ENCODE measurements at regions not wholly inside any gene's neighbourhood (a gene's known extent, or its start where the extent isn't known, plus 50 kb on each side); places are given as distances from the start of the nearest gene placed in this dataset.
A peak's percentile ranks its signal among the peaks of the same experiment; 100 is the strongest.

DNA sequence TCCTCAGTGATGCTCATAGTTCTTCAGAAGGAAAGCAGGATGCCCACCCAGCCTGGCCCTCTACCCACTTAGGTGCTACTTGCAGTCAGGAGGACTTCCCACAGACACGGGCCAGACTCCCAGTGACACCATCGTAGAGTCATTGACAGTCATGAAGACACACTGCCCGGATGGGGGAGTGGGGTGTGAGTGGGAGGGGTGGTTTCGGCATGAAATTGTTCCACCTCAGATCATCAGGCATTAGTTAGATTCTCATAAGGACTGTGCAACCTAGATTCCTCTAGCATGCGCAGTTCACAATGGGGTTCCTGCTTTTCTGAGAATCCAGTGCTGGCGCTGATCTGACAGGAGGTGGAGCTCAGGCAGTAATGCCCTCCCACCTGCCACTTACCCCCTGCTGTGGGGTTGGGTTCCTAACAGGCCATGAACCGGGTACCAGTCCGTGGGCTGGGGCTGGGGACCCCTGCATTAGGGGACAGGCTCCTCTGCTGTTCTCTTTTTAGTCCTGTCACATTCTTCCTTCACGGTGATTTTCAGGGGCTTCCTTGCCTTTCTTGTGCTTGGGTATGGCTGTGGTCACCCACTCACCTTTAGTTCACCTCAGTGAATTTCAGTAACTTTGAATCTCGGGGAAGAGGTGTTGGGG lies 88.2 kb upstream of the ANKRD55 start:
- ATAC-seq: no peak
- intact Hi-C loops (cut with DNase I): no loop called here
- no peak for DNase-seq (ENCODE audit: missing footprints)

DNA sequence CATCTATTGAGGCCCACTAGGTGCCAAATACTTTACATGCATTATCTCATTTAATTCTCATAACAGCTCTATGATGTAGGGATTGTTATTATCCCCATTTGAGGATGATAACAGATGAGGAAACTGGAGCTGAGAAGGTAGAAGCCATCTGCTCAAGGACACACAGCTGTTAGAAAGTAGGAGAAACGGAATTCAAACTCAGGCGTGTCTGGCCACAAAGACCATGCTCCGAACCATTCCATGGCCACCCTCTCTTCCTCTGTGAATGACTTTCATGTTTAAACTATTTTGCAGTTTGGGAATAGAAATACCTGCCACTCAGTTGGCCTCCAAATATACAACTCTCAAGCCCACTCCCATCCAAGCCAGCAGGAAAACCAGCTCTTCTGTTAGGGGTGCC lies 87.6 kb upstream of the ANKRD55 start:
- ATAC-seq: no peak
- intact Hi-C loops (cut with DNase I): no loop called here
- no peak for DNase-seq (ENCODE audit: missing footprints)

DNA sequence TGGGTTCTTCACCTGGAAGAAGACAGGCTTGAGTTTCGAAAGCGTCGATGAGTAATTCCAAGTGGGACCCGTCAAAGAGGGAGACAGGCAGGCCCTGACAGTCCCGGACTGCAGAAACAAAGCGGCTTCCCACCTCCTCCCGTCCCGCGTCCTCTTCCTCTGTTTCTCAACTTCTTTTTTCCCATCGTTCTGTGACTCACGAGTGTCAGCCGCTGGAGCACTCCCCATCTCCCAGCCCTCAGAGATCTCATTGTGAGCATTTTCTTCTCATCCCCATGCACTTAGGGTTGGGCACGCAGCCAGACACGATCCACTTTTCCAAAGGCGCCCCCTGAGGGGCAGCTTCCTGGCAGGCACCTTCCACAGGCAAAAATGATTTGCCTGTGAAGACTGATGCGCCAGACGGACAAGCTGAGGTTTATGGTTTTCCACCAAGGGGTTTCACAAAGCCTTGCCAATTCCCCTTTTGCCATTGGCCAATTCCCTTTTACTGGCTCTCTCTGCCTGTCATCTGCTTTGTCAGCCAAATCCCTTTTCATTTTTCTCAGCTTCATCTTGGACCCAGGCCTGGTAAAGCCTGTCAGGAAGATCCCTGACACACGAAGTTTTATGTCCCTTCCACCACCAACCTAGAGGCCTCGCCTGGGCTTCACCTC lies 86.5 kb upstream of the ANKRD55 start:
- peak; percentile 58 for ATAC-seq
- peak; percentile 68 for DNase-seq (ENCODE audit: missing footprints)
- intact Hi-C loops (cut with DNase I): no loop called here

DNA sequence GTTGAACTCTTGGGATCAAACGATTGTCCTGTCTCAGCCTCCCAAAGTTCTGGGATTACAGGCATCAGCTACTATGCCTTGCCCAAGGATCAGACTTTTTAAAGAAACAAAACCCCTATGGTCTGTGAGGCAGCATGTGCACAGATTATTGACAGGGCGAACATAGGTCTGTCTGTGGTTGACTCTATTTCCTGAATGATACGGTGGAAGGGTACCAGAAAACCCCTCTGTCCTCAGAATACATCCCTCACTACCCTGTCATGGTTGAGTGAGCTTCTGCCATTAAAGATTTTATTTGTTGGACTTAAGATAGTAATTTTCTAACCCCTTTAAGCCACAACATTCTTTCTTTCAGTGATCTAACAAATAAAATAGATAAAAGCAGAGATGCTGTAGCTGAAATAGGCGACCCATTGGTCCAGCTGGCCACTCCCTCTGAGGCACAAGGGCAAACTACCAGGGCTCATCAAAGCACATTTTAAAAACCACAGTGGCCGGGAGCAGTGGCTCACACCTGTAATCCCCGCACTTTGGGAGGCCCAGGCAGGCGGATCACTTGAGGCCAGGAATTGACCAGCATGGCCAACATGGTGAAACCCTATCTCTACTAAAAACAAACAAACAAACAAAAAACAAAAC lies 84.9 kb upstream of the ANKRD55 start:
- no peak for ATAC-seq
- DNase-seq (ENCODE audit: missing footprints): no peak
- intact Hi-C loops (cut with DNase I): no loop called here

DNA sequence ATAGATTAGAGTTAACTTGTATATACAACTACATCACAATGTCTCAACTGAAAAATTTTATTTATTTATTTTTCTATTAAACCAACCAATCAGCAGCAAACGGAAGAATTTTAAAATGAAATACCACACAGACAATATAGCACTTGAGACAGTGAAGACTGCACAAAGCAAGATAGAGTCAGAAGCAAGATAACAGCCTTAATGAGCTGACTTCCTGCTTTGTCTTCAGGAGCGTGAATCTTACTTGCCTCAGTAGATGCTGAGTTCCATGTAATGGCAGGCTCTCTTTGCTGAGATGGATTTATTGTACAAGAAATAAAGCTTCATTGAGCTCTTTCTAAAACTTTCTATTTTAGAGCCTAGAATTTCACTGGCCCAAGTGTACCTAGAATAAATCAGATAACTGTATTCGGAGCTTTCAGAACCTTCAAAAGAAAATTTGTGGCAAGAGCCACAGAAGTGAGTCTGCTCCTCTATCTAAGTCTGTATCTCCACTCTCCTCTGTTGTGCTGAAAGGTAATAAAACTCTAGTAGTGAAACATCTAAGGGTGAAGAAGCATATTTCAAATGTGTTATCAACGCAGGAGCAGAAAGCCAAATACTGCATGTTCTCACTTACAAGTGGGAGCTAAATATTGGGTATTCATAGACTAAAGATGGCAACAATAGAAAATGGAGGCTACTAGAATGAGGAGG lies 83.3 kb upstream of the ANKRD55 start:
- intact Hi-C loops (cut with DNase I): no loop called here
- no peak for DNase-seq (ENCODE audit: missing footprints)
- no peak for ATAC-seq

DNA sequence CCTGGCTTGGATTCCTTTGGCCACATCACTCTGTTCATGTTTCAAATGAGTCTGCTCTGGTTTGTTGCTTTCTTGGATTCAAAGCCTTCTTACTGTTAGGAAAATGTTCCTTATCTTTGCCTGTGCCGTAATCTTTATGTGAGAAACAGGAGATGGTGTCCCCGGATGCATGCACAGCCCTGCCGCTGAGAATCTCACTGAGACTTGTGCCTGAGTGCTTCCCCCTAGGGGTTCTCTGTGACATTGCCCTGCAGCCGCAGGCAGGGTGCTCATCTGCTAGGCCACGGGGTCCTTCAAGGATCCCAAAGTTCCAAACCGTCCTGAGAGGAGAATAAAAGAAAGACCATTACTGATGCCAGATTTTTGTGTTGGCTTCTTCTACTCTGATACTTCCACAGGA lies 81.4 kb upstream of the ANKRD55 start:
- DNase-seq (ENCODE audit: missing footprints) (no peak), ATAC-seq (no peak)
- intact Hi-C loops (cut with DNase I): no loop called here

DNA sequence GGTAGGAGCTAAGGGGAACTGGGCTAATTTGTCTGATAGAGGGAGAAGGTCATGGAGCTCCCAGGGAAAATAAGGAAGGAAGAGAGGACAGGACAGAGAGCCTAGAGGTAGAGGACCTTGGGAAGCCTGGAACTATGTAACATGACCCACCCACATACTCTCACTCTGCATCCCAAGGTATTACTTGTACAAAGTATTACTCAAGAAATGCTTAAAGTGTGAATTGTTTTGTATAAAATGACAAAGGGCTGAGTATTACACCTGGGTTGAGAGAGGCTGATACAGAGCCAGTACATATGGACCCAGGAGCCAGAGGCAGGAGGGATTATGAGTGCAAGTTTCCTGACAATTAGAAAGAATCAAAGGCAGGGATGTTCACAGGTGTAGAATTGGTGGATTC lies 80.5 kb upstream of the ANKRD55 start:
- intact Hi-C loops (cut with DNase I): no loop called here
- no peak for ATAC-seq
- no peak for DNase-seq (ENCODE audit: missing footprints)

DNA sequence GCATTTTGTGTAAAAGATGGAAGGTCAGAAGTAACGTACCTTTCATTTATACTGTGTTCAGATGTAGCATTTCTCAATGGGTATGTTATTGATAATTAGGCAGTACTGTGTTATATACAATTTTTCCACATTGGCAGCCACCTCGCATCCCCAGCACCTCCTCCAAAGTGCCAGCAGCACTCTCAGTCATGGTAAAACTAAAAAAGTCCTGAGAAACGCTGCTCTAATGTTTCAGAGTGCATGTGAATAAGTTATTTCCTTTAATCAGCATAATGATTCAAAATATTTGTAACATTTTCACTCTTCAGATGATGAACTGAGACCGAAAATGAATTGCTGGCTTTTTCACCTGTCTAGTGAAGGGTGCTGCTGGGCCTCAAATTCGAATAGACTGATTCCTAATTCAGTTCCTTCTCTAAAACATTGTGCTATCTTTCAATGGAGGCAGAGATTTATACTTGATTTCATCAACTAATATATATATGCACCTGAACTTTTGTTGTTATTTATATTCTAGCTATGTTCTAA lies 79.9 kb upstream of the ANKRD55 start:
- intact Hi-C loops (cut with DNase I): no loop called here
- ATAC-seq (no peak), DNase-seq (ENCODE audit: missing footprints) (no peak)

DNA sequence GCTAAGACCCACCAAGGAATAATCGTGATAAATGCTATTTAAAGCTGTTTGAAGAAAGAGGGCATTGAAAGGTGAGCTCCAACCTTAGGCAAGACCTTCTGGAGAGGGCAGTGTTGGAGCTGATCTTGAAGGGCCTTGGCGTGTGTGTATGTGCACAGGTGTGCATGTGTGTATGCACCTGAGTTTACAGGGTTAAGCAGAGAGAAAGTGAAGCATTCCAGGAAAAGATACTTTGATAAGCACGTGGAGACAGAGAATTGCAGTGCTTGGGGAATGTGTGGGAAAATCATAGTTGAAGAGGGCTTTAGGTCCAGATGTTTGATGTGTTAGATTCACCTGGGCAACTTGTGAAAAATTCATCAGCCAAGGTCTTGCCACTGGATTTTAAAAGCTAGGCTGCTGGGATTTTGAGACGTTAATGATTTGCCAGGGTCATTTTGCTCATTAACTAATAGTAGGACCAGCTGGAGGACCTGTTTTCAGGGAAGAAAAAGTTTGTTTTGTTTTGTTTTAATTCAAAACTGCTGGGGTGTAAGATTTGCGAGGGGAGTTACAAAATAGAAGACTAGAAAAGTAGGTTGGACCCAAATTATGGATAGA lies 78.3 kb upstream of the ANKRD55 start:
- no peak for DNase-seq (ENCODE audit: missing footprints)
- ATAC-seq: no peak
- intact Hi-C loops (cut with DNase I): no loop called here

DNA sequence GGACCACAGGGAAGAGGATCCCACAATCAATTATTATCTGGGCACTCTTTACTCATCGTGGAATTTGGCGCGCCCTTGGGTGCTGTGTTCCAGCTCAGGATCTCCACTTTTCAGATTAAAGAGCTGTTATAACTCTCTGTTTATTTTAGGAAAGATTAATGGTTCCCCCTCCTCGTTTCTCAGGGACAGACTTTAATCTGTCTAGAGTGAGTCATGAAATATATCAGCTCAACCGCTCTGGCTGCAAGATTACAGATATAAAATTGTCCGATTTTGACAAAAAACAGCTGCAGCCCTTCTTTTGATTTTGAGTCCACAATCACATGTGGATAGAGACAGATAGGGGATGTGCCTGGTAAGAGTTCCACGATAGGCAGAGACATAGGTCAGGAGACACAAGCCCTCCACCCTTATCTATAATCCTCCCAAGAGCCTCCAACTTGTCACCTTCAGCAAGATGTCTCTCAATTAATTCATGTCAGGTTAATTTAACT lies 77.6 kb upstream of the ANKRD55 start:
- no peak for DNase-seq (ENCODE audit: missing footprints)
- intact Hi-C loops (cut with DNase I): no loop called here
- ATAC-seq: peak; percentile 8

DNA sequence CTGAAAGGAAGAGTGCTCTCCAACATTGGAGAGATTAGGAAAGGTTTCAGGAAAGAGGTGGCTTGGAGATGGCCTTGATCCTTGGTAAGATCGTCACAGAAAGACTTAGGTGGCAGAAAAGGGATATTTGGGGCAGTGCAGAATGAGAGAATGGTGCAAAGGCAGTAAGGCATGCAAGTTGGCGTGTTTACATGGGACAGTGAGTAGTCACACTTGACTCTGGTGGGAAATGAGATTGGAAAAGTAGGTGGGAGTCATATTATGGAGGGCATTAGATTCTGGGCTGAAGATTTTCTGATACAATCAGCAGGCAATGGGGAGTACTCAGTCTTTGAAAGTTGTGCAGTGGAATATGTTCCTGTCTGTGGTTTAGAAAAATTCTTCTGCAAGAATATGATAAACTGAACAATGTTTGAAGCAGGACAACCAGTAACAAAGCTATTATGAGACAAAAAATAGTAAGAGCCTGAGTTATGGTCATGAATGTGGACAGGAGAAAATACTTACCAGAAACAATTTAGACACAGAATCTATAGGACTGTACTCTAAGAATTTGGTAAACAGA lies 76.2 kb upstream of the ANKRD55 start:
- intact Hi-C loops (cut with DNase I): no loop called here
- no peak for ATAC-seq

DNA sequence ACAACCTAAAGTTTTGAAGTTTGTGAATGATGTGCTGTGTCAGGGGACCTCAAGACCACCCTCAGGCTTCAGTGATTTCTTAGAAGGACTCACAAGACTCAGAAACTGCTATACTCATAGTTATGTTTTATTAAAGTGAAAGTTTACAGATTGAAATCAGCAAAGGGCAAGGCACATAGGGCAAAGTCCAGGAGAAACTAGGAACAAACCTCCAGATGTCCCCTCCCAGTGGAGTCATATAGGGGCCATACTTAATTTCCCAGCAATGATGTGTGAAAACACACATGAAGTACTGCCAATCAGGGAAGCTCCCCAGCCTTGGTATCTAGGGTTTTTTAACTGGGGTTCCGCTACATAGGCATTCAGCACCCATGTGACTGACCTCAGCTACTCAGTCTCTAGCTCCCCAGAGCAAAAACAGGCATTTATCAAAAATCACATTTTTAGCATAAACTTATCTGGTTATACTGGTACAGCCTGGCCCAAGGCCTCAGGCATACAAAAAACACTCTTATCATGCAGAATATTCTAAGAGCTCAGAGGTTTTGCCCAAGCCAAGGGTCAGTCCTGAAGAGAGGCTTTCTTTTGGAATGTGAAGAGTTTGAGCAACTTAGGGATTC lies 74.7 kb upstream of the ANKRD55 start:
- intact Hi-C loops (cut with DNase I): no loop called here
- ATAC-seq (no peak), DNase-seq (ENCODE audit: missing footprints) (no peak)

More for the DNA sequence above, 76.2 kb upstream of the ANKRD55 start:
- no peak for DNase-seq (ENCODE audit: missing footprints)

DNA sequence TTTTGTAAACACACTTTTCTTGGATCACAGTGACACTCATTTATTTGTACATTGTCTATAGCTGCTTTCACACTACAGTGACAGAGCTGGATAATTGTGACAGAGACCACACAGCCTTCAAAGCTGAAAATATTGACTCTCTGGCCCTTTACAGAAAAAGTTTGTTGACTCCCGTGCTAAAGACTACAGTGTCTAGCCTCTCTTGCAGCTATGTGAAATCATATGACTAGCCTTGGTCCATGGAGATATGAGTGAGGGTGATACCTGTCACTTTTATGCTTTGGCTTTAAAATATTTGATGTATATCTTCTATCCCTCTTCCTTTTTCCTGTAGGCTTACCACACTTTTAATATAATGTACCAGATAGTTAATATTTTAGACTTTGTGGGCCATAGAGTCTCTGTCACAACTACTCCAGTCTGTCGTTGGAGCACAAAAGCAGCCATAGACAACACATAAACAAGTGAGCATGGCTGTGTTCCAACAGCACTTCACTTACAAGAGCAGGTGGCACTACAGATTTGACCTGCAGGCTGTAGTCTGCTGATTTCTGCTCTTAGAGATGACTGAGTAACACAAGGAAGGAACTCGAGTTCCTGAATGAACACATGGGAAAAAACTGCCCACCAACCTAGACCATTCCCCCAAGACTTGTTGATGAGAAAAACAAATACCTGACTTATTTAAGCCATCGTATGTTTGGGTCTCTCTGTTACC lies 73.5 kb upstream of the ANKRD55 start:
- intact Hi-C loops (cut with DNase I): no loop called here
- DNase-seq (ENCODE audit: missing footprints) (no peak), ATAC-seq (no peak)

DNA sequence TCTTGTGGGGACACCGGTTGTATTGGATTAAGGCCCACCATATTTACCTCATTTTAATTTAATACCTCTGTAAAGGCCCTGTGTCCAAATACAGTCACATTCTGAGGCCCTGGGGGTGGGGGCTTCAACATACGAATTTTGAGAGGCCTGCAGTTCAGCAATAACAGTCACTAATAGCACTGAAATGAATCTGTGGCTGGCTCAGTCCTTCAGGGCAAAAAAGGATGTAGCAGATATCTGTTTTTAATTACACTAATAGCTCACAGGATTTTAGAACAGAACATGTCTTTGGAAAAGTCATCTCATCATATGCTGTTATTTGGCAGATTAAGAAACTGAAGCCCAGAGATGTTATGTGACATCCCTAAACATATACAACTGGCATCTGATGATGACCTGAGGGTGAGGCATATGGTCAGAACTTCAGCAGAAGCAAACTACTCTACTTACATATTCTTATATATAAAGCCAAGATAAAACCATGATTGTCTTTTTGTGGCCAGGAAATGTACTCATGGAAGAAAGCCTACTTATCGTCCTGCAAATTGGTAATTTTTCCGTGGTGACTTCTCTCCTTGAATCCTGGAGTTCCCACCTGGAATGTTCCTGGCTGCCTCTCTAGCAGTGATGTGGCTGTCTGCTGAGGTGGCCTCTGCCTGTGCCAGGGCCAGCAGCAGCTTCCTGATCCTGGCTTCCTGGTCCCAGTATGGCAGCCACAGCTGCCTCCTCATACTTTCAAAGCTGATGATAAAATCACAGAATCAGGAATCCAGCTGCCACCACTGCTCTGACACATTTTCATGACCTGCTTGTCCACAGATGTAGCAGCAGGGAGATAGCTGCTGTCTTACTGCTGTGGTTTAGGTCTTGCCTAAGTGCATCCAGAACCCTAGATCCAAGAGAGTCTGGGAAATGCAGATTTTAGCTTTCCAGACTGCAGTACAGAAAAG lies 72.1 kb upstream of the ANKRD55 start:
- intact Hi-C loops (cut with DNase I): no loop called here
- DNase-seq (ENCODE audit: missing footprints) (no peak), ATAC-seq (no peak)

DNA sequence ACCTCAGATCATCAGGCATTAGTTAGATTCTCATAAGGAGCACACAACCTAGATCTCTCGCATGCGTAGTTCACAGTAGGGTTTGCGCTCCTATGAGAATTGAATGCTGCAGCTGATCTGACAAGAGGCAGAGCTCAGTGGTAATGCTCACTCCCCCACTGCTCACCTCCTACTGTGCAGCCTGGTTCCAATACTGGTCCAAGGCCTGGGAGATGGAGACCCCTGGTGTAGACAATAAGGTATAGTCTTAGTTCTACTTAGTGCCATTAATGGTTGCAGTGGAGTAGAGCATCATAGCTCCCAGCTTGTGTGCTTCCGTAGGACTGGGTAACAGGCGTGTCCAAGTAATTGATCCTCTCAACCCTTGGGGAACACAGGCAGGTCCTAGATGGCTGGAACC lies 70.4 kb upstream of the ANKRD55 start:
- intact Hi-C loops (cut with DNase I): no loop called here
- DNase-seq (ENCODE audit: missing footprints): no peak
- ATAC-seq: no peak

DNA sequence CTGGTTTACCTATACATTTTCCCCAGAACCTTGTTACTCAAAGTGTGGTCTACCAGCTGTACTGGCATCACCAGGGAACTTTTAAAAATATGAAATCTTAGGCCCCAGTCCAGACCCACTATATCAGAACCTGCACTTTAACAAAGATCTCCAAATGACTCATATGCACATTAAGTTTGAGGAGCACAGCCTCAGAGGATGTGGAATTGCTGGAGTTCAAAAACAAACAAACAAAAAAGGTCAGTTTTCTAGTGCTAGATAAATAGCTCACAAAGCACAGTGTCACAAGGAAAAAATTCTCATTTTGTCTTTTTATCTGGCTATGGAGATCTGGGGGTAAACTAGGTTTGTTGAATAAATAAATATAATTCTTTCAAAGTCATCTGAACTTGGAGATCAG lies 68.9 kb upstream of the ANKRD55 start:
- no peak for ATAC-seq
- intact Hi-C loops (cut with DNase I): no loop called here
- DNase-seq (ENCODE audit: missing footprints): no peak

DNA sequence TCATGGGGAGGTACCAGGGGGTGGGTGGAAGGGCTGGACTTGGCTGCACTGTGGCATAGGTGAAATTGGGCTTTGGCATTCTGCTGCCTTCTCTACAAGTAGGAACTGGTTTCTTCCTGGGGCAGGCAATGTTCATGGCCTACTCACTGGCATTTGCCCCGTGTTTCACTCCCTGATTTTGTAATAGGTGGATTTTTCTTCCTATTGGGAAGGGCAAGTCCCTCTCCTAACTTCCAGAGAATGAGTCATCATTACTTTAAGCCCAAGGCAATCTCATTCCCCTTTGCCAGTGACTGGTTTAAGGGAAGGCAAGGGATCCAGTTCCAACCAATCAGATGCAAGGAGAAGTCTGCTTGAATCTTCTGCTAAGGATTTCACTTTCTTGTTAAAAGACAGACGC lies 67.9 kb upstream of the ANKRD55 start:
- no peak for ATAC-seq
- intact Hi-C loops (cut with DNase I): no loop called here

More for the DNA sequence above, 67.9 kb upstream of the ANKRD55 start:
- no peak for DNase-seq (ENCODE audit: missing footprints)
